Fibroblast of lung (primary cell): ENCODE measurements at regions not wholly inside any gene's neighbourhood (a gene's known extent, or its start where the extent isn't known, plus 50 kb on each side); places are given as distances from the start of the nearest gene placed in this dataset.

ENCODE experiments used
- CTCF ChIP-seq, 2 donors: IDR thresholded peaks in 1 of 2; conservative IDR thresholded peaks in 1 of 2; 1 replicate in 1 of 2; 2 replicates in 1 of 2; pipeline ENCODE4 v1.5.1; 2011 to 2012; ENCODE audit warnings: low read length in 2 of 2, control low read depth in 1 of 2, inconsistent platforms in 1 of 2, low read depth in 1 of 2, mild to moderate bottlenecking in 1 of 2
- EZH2 ChIP-seq: IDR thresholded peaks from 2 replicates; pipeline ENCODE4 v1.5.1; 2012; ENCODE audit warnings: low read length, control low read depth, mild to moderate bottlenecking; ENCODE audit errors: missing control alignments

- TF ChIP-seq CTCF (conservative IDR thresholded peaks at IDR 0.05 in 1 of 2, IDR thresholded peaks at IDR 0.05 in 1 of 2; ENCODE audit: low read depth in 1 of 2, low read length in 2 of 2) (no peak), EZH2 (no peak)
Observed at GRCh38 chr1:193626695-193627094, 440.3 kb upstream of the B3GALT2 start.
